OCI-LY7 (cell line): ENCODE measurements at regions not wholly inside any gene's neighbourhood (a gene's known extent, or its start where the extent isn't known, plus 50 kb on each side); places are given as distances from the start of the nearest gene placed in this dataset.

Experiments used
- EZH2phosphoT487 ChIP-seq: fragments of 200-600 bp; sonication (generic); IDR thresholded peaks from 2 replicates; pipeline ENCODE4 v1.6.1; 2018; ENCODE audit warnings: low read depth, borderline replicate concordance, mild to moderate bottlenecking, mixed run types, antibody characterized with exemption, low read length, moderate library complexity, mixed read lengths
- TF ChIP-seq, protein P1 (sequence below): fragments of 200-600 bp; sonication (generic); conservative IDR thresholded peaks from 2 replicates; pipeline ENCODE4 v1.5.1; 2014; ENCODE audit warnings: mild to moderate bottlenecking, antibody characterized with exemption, low read length, moderate library complexity, mixed read lengths

DNA sequence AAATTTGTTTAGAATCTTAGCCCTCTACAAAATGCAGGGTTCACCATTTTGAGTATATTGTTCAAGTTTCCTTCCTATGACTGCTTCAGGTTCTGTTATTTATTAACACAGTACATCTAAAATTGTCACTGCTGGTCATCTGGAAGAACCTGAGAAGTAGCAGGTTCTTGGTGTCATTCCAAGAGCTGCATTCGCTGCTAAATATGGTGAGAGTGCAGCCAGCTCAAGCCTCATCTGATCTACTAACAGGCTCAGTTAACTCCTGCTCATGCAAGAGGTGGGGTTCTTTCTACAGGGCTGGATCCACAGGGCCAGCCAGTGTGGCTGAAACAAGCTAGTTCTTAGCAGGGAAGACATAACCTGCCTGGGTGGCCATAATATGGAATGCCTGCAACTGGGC is 1946.1 kb downstream of the TP53TG3F start:
- TF ChIP-seq, protein P1, sequence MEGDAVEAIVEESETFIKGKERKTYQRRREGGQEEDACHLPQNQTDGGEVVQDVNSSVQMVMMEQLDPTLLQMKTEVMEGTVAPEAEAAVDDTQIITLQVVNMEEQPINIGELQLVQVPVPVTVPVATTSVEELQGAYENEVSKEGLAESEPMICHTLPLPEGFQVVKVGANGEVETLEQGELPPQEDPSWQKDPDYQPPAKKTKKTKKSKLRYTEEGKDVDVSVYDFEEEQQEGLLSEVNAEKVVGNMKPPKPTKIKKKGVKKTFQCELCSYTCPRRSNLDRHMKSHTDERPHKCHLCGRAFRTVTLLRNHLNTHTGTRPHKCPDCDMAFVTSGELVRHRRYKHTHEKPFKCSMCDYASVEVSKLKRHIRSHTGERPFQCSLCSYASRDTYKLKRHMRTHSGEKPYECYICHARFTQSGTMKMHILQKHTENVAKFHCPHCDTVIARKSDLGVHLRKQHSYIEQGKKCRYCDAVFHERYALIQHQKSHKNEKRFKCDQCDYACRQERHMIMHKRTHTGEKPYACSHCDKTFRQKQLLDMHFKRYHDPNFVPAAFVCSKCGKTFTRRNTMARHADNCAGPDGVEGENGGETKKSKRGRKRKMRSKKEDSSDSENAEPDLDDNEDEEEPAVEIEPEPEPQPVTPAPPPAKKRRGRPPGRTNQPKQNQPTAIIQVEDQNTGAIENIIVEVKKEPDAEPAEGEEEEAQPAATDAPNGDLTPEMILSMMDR = no peak
- no peak for TF ChIP-seq EZH2phosphoT487
